IgD-negative memory B cell (primary cell): ENCODE measurements at regions not wholly inside any gene's neighbourhood (a gene's known extent, or its start where the extent isn't known, plus 50 kb on each side); places are given as distances from the start of the nearest gene placed in this dataset.

ENCODE experiments used
- H3K27ac Mint-ChIP-seq, 3 donors: one replicate each; pipeline ENCODE4 v1.8.0; 2020 to 2022; ENCODE audit warnings: mild to moderate bottlenecking in 3 of 3, mixed read lengths in 3 of 3, moderate library complexity in 1 of 3
- H3K27me3 Mint-ChIP-seq: one replicate; pipeline ENCODE4 v1.8.0; 2021; ENCODE audit warnings: mixed read lengths
- H3K36me3 Mint-ChIP-seq: one replicate; pipeline ENCODE4 v1.8.0; 2020; ENCODE audit warnings: mild to moderate bottlenecking, mixed read lengths
- H3K4me1 Mint-ChIP-seq, 3 donors: one replicate each; pipeline ENCODE4 v1.8.0; 2020 to 2022; ENCODE audit warnings: mixed read lengths in 3 of 3, mild to moderate bottlenecking in 1 of 3
- H3K4me3 Mint-ChIP-seq, 4 donors: one replicate each; pipeline ENCODE4 v1.8.0; 2020 to 2022; ENCODE audit warnings: mild to moderate bottlenecking in 4 of 4, mixed read lengths in 4 of 4, moderate library complexity in 3 of 4
- H3K9me3 Mint-ChIP-seq, 3 donors: one replicate each; pipeline ENCODE4 v1.8.0; 2020 to 2021; ENCODE audit warnings: mixed read lengths in 3 of 3, mild to moderate bottlenecking in 1 of 3

DNA sequence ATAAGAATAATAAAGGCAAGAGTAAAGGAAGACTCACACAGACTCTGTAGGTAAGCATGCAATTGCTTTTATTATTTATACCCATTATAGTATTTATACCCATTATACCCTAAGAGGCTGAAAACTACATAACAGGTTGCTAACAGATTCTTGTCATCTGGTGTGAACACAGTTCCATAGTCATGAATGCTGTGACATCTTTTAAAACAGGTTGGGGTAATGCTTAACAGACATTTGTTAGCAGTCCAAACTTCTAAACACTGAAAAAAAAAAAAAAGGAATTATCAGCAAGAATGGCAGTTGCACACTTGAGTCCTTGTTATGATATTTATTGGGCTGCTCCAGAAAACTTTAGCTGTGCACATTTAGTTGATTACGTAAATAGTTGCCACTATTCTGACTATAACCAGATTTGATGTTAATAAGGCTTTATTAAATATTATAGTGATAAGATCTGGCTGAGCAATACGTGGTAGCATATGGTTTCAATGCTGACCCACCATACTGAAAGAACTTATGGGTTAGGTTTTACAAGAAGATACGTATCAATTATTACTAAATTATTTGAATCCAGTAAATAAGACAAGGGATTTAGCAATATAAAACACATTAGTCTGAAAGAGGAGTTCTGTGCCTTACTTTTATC is 888.8 kb downstream of the LRRTM4 start:
- Mint-ChIP-seq H3K36me3 (no peaks in the 10 kb centered on the region), H3K27ac (no peak overlapping the region), H3K27me3 (no peaks in the 10 kb centered on the region)

DNA sequence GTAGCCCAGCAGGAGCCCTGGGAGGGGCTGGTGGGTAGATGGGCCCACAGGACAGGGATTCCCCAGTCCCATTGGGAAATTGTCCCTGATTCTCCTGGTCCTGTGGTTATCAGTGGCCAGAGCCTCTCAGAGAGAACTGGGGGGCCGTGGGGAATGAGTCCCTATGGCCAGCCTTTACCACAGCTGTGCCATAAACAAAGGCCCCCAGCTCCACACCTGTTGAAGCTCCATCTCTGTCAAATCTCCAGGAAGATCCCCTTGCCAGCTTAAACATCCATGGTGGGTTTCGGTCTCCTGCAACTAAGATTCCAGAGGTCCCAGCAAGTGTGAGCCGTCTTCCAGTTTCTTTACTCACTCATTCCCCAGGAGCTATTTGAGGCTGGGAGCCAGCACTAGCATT is 897.1 kb downstream of the LRRTM4 start:
- H3K27me3 Mint-ChIP-seq = no peaks in the 10 kb centered on the region
- H3K36me3 Mint-ChIP-seq = peaks cover 2% of the 10 kb centered on the region
- H3K9me3 Mint-ChIP-seq = peaks cover 4 to 7% (median 5%) of the 10 kb centered on the region in 3 donors
- no peak overlapping the region for H3K4me3 Mint-ChIP-seq
- no peaks in the 10 kb centered on the region for H3K4me1 Mint-ChIP-seq
- H3K27ac Mint-ChIP-seq = no peak overlapping the region

More for the DNA sequence above, 888.8 kb downstream of the LRRTM4 start:
- Mint-ChIP-seq H3K9me3 (peaks cover 0 to 5% (median 0%) of the 10 kb centered on the region in 3 donors), H3K4me3 (no peak overlapping the region), H3K4me1 (no peaks in the 10 kb centered on the region)

DNA sequence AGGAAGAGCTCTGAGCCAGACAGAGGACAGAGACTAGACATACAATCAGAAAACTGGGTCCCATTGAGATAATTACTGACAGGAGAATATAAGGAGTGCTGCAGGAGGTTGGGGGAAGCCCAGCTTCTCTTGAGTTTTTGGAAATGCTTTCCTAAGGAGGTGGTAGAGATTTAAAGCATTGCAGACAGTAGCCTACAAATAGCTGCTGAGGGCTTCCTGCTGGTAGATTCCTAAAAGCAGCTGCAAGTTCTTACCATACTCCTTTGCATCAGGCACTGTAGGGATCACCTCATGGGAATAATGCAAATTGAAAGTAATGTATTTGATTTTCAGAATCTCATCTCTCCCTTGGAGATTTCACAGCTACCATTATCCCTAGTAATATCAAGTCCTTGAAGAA is 902.6 kb upstream of the GCFC2 start:
- Mint-ChIP-seq H3K4me3 (no peak overlapping the region), H3K4me1 (no peaks in the 10 kb centered on the region), H3K27ac (no peak overlapping the region), H3K27me3 (no peaks in the 10 kb centered on the region), H3K36me3 (peaks cover 1% of the 10 kb centered on the region), H3K9me3 (peaks cover 0 to 2% (median 0%) of the 10 kb centered on the region in 3 donors)

DNA sequence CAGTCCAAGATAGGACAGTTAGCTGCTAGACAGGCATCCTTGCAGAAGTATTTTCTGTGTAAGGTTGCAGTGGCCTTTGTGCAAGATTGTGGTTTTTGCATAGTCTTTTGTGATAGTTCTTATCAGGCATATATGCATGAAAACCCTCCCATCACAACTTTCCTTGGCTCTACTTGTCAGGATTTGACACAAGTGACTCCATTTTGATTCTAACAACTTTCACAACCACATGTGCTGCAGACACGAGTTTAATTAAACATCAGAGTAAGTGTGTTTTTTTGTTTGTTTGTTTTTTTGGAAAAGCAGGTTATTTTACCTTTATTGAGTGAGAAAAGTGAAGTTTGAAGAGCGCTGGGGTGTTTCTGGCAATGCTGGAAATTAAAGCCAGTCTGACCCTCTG is 902.0 kb upstream of the GCFC2 start:
- H3K9me3 Mint-ChIP-seq = peaks cover 0 to 2% (median 0%) of the 10 kb centered on the region in 3 donors
- no peaks in the 10 kb centered on the region for H3K27me3 Mint-ChIP-seq
- H3K4me1 Mint-ChIP-seq = no peaks in the 10 kb centered on the region
- no peak overlapping the region for H3K4me3 Mint-ChIP-seq
- no peak overlapping the region for H3K27ac Mint-ChIP-seq
- peaks cover 1% of the 10 kb centered on the region for H3K36me3 Mint-ChIP-seq

DNA sequence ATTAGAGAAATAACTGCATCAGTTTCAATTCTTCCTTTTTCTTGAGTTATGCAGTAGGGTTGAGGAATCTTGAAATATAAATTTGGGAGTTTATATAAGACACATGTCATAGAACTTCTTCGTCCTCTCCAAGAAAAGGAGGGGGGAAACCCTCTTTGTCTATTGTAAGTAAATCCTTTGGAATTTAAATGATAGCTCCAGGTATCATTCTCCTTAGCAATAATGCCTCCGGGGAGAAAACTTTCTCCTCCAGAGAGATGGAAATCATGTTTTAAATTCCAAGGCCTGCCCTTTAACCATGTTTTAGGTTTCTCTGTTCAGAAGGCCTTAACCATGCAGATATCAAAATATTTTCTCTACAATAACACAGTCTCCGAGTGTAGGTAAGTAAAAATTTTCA is 899.7 kb upstream of the GCFC2 start:
- no peak overlapping the region for H3K27ac Mint-ChIP-seq
- H3K36me3 Mint-ChIP-seq = peaks cover 1% of the 10 kb centered on the region
- H3K4me3 Mint-ChIP-seq = no peak overlapping the region
- H3K9me3 Mint-ChIP-seq = peaks cover 0 to 3% (median 2%) of the 10 kb centered on the region in 3 donors
- H3K27me3 Mint-ChIP-seq = no peaks in the 10 kb centered on the region
- H3K4me1 Mint-ChIP-seq = no peaks in the 10 kb centered on the region

DNA sequence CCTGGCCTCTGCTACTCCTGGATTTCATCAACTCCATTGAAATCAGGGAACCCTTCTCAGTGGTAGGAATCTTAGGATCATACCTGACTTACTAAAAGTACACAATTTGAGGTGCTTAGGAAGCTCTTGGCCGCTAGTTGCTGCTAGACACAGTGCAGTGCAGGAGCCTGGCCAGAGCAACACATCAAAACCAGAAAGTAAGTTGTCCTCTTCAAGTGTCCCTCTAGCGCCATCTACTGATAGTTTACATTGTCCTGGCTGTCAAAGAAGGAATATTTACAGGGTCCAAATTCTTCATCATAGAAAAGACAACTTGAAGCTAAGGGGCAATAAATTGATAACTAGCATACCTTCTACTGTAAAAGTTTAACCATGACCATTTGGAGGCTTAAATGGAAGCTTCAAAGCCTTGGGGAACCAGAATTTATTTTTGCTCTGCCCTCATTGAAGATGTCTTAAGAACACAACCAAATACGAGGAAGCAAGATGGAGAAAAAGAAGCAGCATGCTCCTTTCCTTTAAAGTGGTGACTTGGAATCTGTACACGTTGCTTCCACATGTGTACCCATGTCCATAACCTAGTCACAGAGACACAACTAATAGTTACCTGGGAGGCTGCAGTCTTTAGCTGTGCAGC is 889.1 kb upstream of the GCFC2 start:
- no peaks in the 10 kb centered on the region for H3K27me3 Mint-ChIP-seq
- H3K4me1 Mint-ChIP-seq = no peaks in the 10 kb centered on the region
- H3K27ac Mint-ChIP-seq = no peak overlapping the region
- H3K9me3 Mint-ChIP-seq = peaks cover 0 to 6% (median 0%) of the 10 kb centered on the region in 3 donors
- no peaks in the 10 kb centered on the region for H3K36me3 Mint-ChIP-seq
- H3K4me3 Mint-ChIP-seq = no peak overlapping the region

DNA sequence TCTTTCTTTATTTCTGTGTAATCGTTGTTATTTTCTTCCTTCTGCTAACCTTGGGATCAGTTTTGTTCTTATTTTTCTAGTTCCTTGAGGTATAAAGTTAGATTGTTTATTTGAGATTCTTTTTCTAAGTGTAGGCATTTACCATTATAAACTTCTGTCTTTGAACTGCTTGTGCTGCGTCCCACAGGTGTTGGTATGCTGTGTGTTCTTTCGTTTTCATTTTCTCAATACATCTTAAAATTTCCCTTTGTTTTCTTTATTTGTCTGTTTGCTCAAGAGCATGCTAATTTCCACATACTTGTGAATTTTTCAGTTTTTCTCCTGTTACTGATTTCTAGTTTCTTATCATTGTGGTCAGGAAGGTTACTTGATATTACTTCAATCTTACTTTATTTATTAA is 873.8 kb upstream of the GCFC2 start:
- no peaks in the 10 kb centered on the region for H3K4me1 Mint-ChIP-seq
- H3K9me3 Mint-ChIP-seq = peaks cover 6 to 25% (median 9%) of the 10 kb centered on the region in 3 donors
- H3K4me3 Mint-ChIP-seq = no peak overlapping the region
- H3K27ac Mint-ChIP-seq = no peak overlapping the region
- no peaks in the 10 kb centered on the region for H3K27me3 Mint-ChIP-seq
- H3K36me3 Mint-ChIP-seq = no peaks in the 10 kb centered on the region

DNA sequence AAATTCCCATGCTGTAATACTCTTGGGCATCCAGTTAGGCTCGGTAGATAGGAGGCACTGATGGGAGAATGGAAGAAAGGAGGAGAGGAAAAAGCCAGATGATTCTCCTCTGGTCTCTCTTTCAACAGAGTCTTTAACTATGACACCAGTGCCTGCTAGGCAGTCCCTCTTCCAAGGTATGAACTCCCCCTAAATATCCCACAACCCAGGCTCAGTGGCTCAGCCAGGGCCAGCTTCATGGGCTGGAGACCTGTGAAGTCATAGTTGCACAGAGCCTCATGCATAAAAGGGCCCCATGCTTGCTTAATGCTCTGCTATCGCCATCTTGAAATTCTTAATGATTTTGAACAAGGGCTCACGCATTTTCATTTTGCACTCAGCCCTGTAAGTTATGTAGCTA is 869.2 kb upstream of the GCFC2 start:
- H3K4me1 Mint-ChIP-seq = no peaks in the 10 kb centered on the region

DNA sequence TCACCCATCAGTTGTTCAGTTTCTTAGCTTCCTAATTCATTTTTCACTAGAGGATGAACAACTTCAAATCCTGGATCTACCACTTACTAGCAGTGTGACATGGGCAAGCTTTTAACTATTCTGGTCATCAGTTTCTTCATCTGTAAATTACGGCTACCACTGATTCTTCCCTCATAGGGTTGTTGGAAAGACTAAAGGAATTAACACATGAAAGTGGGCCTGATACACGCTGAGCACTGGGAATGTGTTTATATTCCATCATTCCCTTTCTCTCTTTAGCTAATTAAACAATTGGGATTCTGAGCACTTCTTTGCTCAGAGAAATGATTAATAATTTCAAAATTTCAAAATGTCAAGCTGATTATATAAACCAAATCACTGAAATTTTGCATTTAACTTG is 862.3 kb upstream of the GCFC2 start:
- H3K27me3 Mint-ChIP-seq = no peaks in the 10 kb centered on the region
- H3K36me3 Mint-ChIP-seq = no peaks in the 10 kb centered on the region
- H3K4me1 Mint-ChIP-seq = no peaks in the 10 kb centered on the region
- H3K4me3 Mint-ChIP-seq = no peak overlapping the region
- no peak overlapping the region for H3K27ac Mint-ChIP-seq
- H3K9me3 Mint-ChIP-seq = peaks cover 0 to 3% (median 0%) of the 10 kb centered on the region in 3 donors

More for the DNA sequence above, 869.2 kb upstream of the GCFC2 start:
- H3K9me3 Mint-ChIP-seq = peaks cover 6 to 25% (median 7%) of the 10 kb centered on the region in 3 donors
- no peaks in the 10 kb centered on the region for H3K36me3 Mint-ChIP-seq
- no peak overlapping the region for H3K4me3 Mint-ChIP-seq
- H3K27ac Mint-ChIP-seq = no peak overlapping the region
- H3K27me3 Mint-ChIP-seq = no peaks in the 10 kb centered on the region

DNA sequence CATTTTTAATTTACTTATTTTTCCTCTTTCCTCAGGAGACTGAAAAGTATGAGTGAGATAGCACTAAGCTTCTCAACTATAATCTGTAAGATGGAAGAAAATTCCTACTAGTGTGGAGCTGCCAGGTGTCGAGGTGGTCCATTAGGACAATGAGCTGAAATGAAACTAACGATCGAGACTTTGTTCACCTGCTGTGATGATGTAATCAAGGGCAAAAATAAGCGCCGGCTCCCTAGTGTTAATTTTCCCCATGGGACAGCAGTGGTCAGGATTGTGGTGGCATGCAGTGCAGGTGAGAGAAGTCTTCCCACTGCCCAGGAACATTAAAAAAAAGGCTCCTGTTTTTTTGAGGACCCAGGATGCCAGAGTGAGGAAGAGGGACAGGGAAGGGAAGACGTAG is 859.1 kb upstream of the GCFC2 start:
- H3K4me1 Mint-ChIP-seq = no peaks in the 10 kb centered on the region
- H3K27ac Mint-ChIP-seq = no peak overlapping the region
- H3K27me3 Mint-ChIP-seq = no peaks in the 10 kb centered on the region
- H3K36me3 Mint-ChIP-seq = no peaks in the 10 kb centered on the region
- H3K9me3 Mint-ChIP-seq = peaks cover 0 to under 1% (median 0%) of the 10 kb centered on the region in 3 donors
- H3K4me3 Mint-ChIP-seq = no peak overlapping the region

DNA sequence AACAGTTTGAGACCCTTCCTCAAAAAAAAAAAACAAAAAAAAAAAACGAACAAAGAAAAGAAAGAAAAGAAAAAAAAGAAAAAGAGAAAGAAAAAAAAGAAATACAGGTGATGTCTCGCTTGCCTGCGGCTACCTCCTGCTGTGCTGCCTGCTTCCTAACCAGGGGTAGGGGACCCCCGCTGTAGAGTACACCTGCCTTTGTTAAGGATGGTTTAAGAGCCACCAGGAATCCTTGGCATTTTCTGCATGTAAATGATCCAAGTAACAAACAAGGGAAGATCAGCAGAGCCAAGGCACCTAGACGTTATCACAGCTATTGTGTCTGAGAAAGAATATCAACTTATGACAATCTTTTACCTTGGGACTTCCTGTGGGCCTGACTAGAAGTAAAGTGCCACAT is 856.8 kb upstream of the GCFC2 start:
- Mint-ChIP-seq H3K4me3 (no peak overlapping the region), H3K27me3 (no peaks in the 10 kb centered on the region), H3K4me1 (no peaks in the 10 kb centered on the region), H3K9me3 (peaks cover 0 to 5% (median 0%) of the 10 kb centered on the region in 3 donors), H3K36me3 (no peaks in the 10 kb centered on the region), H3K27ac (no peak overlapping the region)

DNA sequence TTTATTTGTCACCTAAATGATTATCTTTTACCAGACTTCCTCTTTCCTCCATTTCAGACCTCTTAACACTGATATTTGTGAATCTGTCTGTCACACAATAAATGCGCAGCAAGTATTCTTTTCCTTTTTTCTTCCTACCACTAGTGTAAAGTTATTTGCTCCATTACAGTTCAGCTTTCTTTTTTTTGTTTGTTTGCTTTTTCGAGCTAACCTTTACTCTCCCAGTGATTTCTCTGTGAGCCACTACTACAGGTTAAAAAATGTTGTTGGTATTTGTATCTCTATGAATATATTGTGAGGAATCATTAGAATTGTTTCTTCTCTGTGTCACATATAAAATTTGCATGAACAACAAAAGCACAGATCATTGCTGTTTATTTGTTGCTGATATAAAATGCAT is 854.0 kb upstream of the GCFC2 start:
- Mint-ChIP-seq H3K36me3 (no peaks in the 10 kb centered on the region), H3K27ac (no peak overlapping the region), H3K4me1 (no peaks in the 10 kb centered on the region), H3K27me3 (no peaks in the 10 kb centered on the region), H3K4me3 (no peak overlapping the region), H3K9me3 (peaks cover 2 to 5% (median 2%) of the 10 kb centered on the region in 3 donors)

DNA sequence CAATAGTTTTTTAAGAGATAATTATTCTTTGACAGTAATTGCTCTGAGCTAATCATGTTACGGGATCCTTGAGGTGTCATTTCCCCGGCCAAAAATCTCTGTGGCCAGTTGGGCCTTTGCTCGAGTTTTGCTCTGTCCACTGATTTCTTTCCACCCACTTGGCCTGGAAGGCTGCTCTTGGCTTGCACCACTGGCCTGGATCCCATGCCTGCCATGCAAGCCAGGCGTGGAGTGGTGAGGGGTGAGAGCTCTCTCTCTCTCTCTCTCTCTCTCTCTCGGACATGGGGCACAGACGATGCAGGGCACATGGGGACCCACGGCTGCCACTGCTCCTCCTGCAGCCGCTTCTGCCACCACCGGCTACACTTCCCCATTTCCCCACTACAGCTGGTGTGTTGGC is 853.0 kb upstream of the GCFC2 start:
- Mint-ChIP-seq H3K27ac (no peak overlapping the region), H3K4me1 (no peaks in the 10 kb centered on the region), H3K27me3 (no peaks in the 10 kb centered on the region), H3K36me3 (no peaks in the 10 kb centered on the region), H3K9me3 (peaks cover 2 to 5% (median 2%) of the 10 kb centered on the region in 3 donors), H3K4me3 (no peak overlapping the region)

DNA sequence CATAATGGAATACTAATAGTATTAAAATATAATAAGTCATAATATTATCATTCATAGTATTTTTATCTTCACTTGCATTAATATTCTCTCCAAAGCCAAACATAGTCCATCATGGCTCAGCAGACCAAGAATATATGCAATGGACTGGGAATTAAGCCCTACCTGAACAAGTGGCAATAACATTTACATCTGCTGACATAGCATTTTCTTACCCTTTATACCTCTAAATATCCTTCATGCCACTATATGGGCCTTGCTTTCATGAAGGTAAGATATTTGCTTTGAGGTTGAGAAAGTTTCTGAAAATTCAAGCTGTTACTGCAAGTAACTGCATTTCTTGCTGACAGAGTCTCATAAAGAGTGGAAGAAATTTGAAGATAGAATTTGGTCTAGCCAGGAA is 847.4 kb upstream of the GCFC2 start:
- Mint-ChIP-seq H3K27me3 (no peaks in the 10 kb centered on the region), H3K27ac (no peak overlapping the region), H3K36me3 (no peaks in the 10 kb centered on the region), H3K4me3 (no peak overlapping the region), H3K4me1 (no peaks in the 10 kb centered on the region), H3K9me3 (peaks cover 0 to 6% (median 2%) of the 10 kb centered on the region in 3 donors)

DNA sequence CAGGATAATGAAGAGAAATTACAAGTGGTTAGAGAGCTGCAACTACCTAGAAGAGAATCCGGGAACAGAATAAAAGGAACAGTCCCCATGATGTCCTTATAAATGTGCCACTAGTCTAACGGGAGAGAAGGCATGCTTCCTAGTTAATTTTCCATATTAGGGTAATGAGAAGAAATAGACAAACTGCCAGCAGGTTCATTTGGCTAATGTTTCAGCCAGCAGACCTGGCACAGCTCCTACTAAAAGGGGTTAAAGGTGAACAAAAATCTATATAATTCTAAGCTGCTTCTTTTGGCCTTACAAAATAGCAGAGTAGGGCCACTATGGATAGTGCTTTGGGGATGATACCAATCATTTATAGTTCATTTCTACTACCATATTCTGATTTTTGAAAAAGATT is 845.3 kb upstream of the GCFC2 start:
- Mint-ChIP-seq H3K4me1 (no peaks in the 10 kb centered on the region), H3K4me3 (no peak overlapping the region), H3K36me3 (no peaks in the 10 kb centered on the region), H3K27me3 (no peaks in the 10 kb centered on the region), H3K27ac (no peak overlapping the region), H3K9me3 (peaks cover 0 to 6% (median 2%) of the 10 kb centered on the region in 3 donors)

DNA sequence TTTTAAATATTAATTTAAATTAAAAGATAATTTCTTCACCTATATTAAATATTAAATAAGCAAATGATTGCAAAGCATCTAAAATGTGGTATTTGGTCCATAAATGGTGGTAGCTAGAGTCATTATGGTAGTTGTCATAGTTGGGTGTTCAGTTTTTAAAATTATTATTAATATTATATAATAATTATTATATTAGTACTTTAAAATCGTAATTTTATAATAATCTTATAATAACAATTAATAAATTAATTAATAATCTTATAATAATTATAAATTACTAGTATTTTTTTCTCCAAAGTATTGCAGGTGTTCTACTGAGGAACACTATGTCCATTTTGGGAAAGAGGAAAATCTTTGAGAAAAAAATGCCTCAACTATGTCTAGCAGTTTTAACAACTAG is 835.5 kb upstream of the GCFC2 start:
- no peak overlapping the region for H3K27ac Mint-ChIP-seq
- no peak overlapping the region for H3K4me3 Mint-ChIP-seq
- no peaks in the 10 kb centered on the region for H3K4me1 Mint-ChIP-seq
- peaks cover 5 to 14% (median 7%) of the 10 kb centered on the region in 3 donors for H3K9me3 Mint-ChIP-seq
- H3K36me3 Mint-ChIP-seq = no peaks in the 10 kb centered on the region
- H3K27me3 Mint-ChIP-seq = no peaks in the 10 kb centered on the region
